Right lobe of liver (tissue), 4 donors: ENCODE measurements at regions not wholly inside any gene's neighbourhood (a gene's known extent, or its start where the extent isn't known, plus 50 kb on each side); places are given as distances from the start of the nearest gene placed in this dataset.

ENCODE experiments used
- CTCF ChIP-seq, 4 donors: fragments of 200-600 bp in 3 of 4; fragments of 450-650 bp in 1 of 4; IDR thresholded peaks; one replicate each; pipeline versions ENCODE4 v1.5.1 to v1.8.0; 2016 to 2022; ENCODE audit warnings: antibody characterized with exemption in 4 of 4, mild to moderate bottlenecking in 2 of 4
- POLR2A ChIP-seq: fragments of 450-650 bp; IDR thresholded peaks from one replicate; pipeline ENCODE4 v1.6.1; 2017; ENCODE audit warnings: antibody characterized with exemption, mild to moderate bottlenecking
- donor health status: DM: no; HTN: no; CAD: no.
- donor health status: DM: no; HTN: no; CAD: no.
- donor health status: DM: no; HTN: yes; CAD: no.

DNA sequence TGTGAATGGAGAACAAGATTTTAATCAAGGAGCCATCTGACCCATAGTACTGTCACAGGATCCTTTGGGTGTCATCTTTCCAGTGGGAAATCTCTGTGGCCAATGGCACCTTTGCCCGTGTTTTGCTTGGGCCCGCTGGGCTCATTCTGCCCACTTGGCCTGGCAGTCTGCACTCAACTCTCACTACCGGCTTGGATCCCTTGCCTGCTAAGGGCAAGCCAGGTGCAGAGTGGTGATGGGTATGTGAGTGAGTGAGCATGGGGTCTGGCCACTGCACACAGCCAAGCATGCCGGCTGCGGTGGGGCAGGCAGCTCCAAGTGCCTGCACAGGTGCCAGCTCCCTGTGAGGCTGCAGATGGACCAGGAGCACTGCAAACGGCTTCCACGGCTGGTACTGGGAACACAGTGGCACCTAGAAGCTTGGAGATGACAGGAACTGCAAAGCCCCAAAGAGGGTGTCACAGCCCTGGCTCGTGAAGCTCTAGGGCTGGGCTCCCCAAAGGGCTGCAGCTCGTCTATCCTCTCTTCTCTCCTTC, 454.5 kb downstream of the TMA16 start:
- no peak for TF ChIP-seq CTCF (IDR thresholded peaks at IDR 0.05)
- no peak for TF ChIP-seq POLR2A
